GM04503 (cell line): ENCODE measurements at regions not wholly inside any gene's neighbourhood (a gene's known extent, or its start where the extent isn't known, plus 50 kb on each side); places are given as distances from the start of the nearest gene placed in this dataset.
A peak's percentile ranks its signal among the peaks of the same experiment; 100 is the strongest.
"Not testable (repeated sequence)": the region's sequence is repeated elsewhere in the genome, so short reads cannot be mapped to it uniquely, and the experiment has no call there.

Experiments
- DNase-seq: peaks from one replicate; pipeline ENCODE4 v3.0.0-alpha.2; 2012; ENCODE audit warnings: low read depth

GRCh38 chr2:40955042-40955441 lies 503.2 kb upstream of the SLC8A1 start:
- no peak for DNase-seq

GRCh38 chr2:40955635-40956034 lies 503.7 kb upstream of the SLC8A1 start:
- no peak for DNase-seq

GRCh38 chr2:40957508-40957907 lies 505.6 kb upstream of the SLC8A1 start:
- no peak for DNase-seq

- no peak for DNase-seq
Measured at GRCh38 chr2:40962026-40962425, 510.1 kb upstream of the SLC8A1 start.

GRCh38 chr2:40964509-40965250 lies 512.8 kb upstream of the SLC8A1 start:
- no peak for DNase-seq

GRCh38 chr2:40967451-40967850 lies 515.6 kb upstream of the SLC8A1 start:
- no peak for DNase-seq

GRCh38 chr2:40975151-40975550 lies 523.3 kb upstream of the SLC8A1 start:
- no peak for DNase-seq

GRCh38 chr2:40997362-40997761 lies 545.5 kb upstream of the SLC8A1 start:
- DNase-seq: no peak

GRCh38 chr2:41000374-41000773 lies 548.5 kb upstream of the SLC8A1 start:
- DNase-seq: no peak

- DNase-seq: no peak
Measured at GRCh38 chr2:41000906-41001305, 549.0 kb upstream of the SLC8A1 start.

GRCh38 chr2:41004700-41005099 lies 552.8 kb upstream of the SLC8A1 start:
- DNase-seq: no peak

GRCh38 chr2:41020358-41020757 lies 568.5 kb upstream of the SLC8A1 start:
- no peak for DNase-seq

GRCh38 chr2:41024816-41025215 lies 572.9 kb upstream of the SLC8A1 start:
- DNase-seq: no peak

- DNase-seq: no peak
Measured at GRCh38 chr2:41026613-41027012, 574.7 kb upstream of the SLC8A1 start.

- DNase-seq: no peak
Measured at GRCh38 chr2:41027095-41027494, 575.2 kb upstream of the SLC8A1 start.

GRCh38 chr2:41031282-41031681 lies 579.4 kb upstream of the SLC8A1 start:
- no peak for DNase-seq

GRCh38 chr2:41032715-41033114 lies 580.8 kb upstream of the SLC8A1 start:
- no peak for DNase-seq

- DNase-seq: no peak
Measured at GRCh38 chr2:41033127-41033526, 581.2 kb upstream of the SLC8A1 start.

GRCh38 chr2:41038408-41038807 lies 586.5 kb upstream of the SLC8A1 start:
- DNase-seq: no peak

- not testable (repeated sequence) for DNase-seq
Measured at GRCh38 chr2:41039750-41040149, 587.9 kb upstream of the SLC8A1 start.

GRCh38 chr2:41040782-41041520 lies 589.1 kb upstream of the SLC8A1 start:
- DNase-seq: no peak

- DNase-seq: no peak
Measured at GRCh38 chr2:41042343-41042742, 590.5 kb upstream of the SLC8A1 start.

- peak; percentile 17 for DNase-seq
Measured at GRCh38 chr2:41061356-41061755, 609.5 kb upstream of the SLC8A1 start.

GRCh38 chr2:41062336-41062735 lies 610.4 kb upstream of the SLC8A1 start:
- DNase-seq: no peak
